CD4-positive, alpha-beta memory T cell (primary cell): ENCODE measurements at regions not wholly inside any gene's neighbourhood (a gene's known extent, or its start where the extent isn't known, plus 50 kb on each side); places are given as distances from the start of the nearest gene placed in this dataset.

Experiments
- CTCF ChIA-PET: fragments of 350-600 bp; sonication (Branson Sonifier 250); formaldehyde crosslinking; loops from one replicate; lab custom pipeline; 2021; ENCODE audit warnings: inconsistent platforms; ENCODE audit not compliant: partially characterized antibody; lab: Charles Lee
- POLR2A ChIA-PET: fragments of 350-600 bp; sonication (Branson Sonifier 250); formaldehyde crosslinking; loops from one replicate; lab custom pipeline; 2021; ENCODE audit not compliant: partially characterized antibody; lab: Charles Lee
- DNase-seq, 5 donors: peaks; one replicate each; pipeline versions ENCODE4 v3.0.0 to v3.0.0-alpha.2; 2020 to 2022; ENCODE audit warnings: mixed read lengths in 1 of 5
- H3K27ac ChIP-seq: one replicate; pipeline ENCODE4 v1.7.0; 2013; ENCODE audit warnings: low read depth, low read length
- H3K27me3 ChIP-seq: 2 replicates; pipeline ENCODE4 v1.7.0; 2013; ENCODE audit warnings: mild to moderate bottlenecking, low read length, moderate library complexity; ENCODE audit not compliant: insufficient read depth
- H3K36me3 ChIP-seq: 2 replicates; pipeline ENCODE4 v1.7.0; 2013; ENCODE audit warnings: mild to moderate bottlenecking, low read length, moderate library complexity; ENCODE audit not compliant: insufficient read depth
- H3K4me1 ChIP-seq: 2 replicates; pipeline ENCODE4 v1.7.0; 2013; ENCODE audit warnings: mild to moderate bottlenecking, low read length, moderate library complexity; ENCODE audit not compliant: insufficient read depth
- H3K4me3 ChIP-seq, 2 donors: one replicate each; pipeline ENCODE4 v1.7.0; 2013; ENCODE audit warnings: low read length in 2 of 2, mild to moderate bottlenecking in 1 of 2
- H3K9me3 ChIP-seq, 2 donors: one replicate each; pipeline ENCODE4 v1.7.0; 2013; ENCODE audit warnings: low read length in 2 of 2, control low read depth in 1 of 2; ENCODE audit not compliant: control insufficient read depth in 1 of 2
- H3K27ac Mint-ChIP-seq, 7 donors: one replicate each; pipeline ENCODE4 v1.8.0; 2020 to 2021; ENCODE audit warnings: mixed read lengths in 7 of 7, mild to moderate bottlenecking in 6 of 7, inconsistent platforms in 3 of 7, moderate library complexity in 3 of 7
- H3K27me3 Mint-ChIP-seq, 2 donors: one replicate each; pipeline ENCODE4 v1.8.0; 2020 to 2021; ENCODE audit warnings: mixed read lengths in 2 of 2
- H3K36me3 Mint-ChIP-seq, 2 donors: one replicate each; pipeline ENCODE4 v1.8.0; 2020 to 2021; ENCODE audit warnings: mixed read lengths in 2 of 2, inconsistent platforms in 1 of 2, mild to moderate bottlenecking in 1 of 2
- H3K4me1 Mint-ChIP-seq, 4 donors: one replicate each; pipeline ENCODE4 v1.8.0; 2020 to 2021; ENCODE audit warnings: mixed read lengths in 4 of 4, mild to moderate bottlenecking in 1 of 4
- H3K4me3 Mint-ChIP-seq, 8 donors: one replicate each; pipeline ENCODE4 v1.8.0; 2020 to 2021; ENCODE audit warnings: mixed read lengths in 8 of 8, mild to moderate bottlenecking in 7 of 8, moderate library complexity in 6 of 8, inconsistent platforms in 3 of 8
- H3K9me3 Mint-ChIP-seq, 8 donors: one replicate each; pipeline ENCODE4 v1.8.0; 2020 to 2021; ENCODE audit warnings: mixed read lengths in 8 of 8, mild to moderate bottlenecking in 5 of 8, inconsistent platforms in 3 of 8, moderate library complexity in 1 of 8
- intact Hi-C: fragments of 100-400 bp; cut with micrococcal nuclease; formaldehyde crosslinking; loops from one replicate; pipeline ENCODE4 v1.15.1; 2023

DNA sequence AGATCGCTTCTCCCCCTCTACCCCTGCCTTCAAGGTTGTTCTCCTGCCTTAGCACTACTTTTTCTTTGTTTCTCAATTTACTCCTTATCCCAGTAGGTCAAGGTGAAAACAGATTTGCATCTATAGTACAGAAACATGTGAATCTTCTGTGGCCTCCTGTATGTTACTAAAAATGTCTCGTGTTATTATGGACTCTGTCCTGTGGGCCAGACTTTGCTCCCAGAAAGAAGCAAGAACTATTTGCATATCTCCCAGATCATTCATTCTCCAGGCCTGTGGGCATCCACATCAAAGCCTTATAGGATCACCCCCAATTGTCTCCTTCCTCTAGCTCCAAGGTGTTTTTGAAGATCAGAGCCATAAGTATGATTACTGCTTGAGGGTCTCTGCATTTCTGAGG lies 169.5 kb upstream of the ROPN1 start:
- no peak overlapping the region for H3K4me3 ChIP-seq
- Mint-ChIP-seq H3K36me3 (no peaks in the 10 kb centered on the region), H3K9me3 (no peaks in the 10 kb centered on the region), H3K27ac (no peak overlapping the region), H3K4me1 (no peaks in the 10 kb centered on the region), H3K27me3 (peaks cover 0 to 2% of the 10 kb centered on the region in 2 donors), H3K4me3 (no peak overlapping the region)
- CTCF ChIA-PET = no interaction called here
- H3K9me3 ChIP-seq = no peaks in the 10 kb centered on the region
- POLR2A ChIA-PET = no interaction called here
- intact Hi-C loops = no loop called here
- no peak overlapping the region for H3K27ac ChIP-seq
- no peak for DNase-seq
- no peaks in the 10 kb centered on the region for H3K4me1 ChIP-seq
- H3K27me3 ChIP-seq = no peaks in the 10 kb centered on the region
- no peaks in the 10 kb centered on the region for H3K36me3 ChIP-seq

DNA sequence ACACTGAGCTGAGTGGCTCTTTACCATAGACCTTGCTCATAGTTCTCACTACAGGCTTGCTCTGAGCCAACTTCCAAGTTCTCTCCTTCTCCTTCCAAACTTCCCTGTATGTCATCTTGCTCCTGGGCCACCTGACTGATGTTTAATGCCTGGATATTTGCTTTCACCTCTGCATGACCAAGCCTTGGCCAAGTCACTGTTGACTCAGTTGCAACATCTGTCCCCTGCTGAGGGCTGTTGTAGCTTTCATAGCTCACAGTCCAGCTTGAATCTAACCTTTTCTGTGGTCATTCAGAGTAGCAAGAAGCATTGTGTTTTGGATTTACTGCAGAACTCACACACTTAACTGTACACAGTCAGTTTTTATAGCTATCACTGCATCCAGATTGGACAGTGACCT lies 171.8 kb upstream of the ROPN1 start:
- no peaks in the 10 kb centered on the region for H3K27me3 ChIP-seq
- no peaks in the 10 kb centered on the region for H3K9me3 ChIP-seq
- Mint-ChIP-seq H3K4me1 (no peaks in the 10 kb centered on the region), H3K27ac (no peak overlapping the region), H3K36me3 (no peaks in the 10 kb centered on the region), H3K9me3 (no peaks in the 10 kb centered on the region), H3K27me3 (no peaks in the 10 kb centered on the region), H3K4me3 (no peak overlapping the region)
- ChIA-PET CTCF (no interaction called here), POLR2A (no interaction called here)
- DNase-seq = no peak
- H3K4me1 ChIP-seq = no peaks in the 10 kb centered on the region
- intact Hi-C loops = no loop called here
- no peaks in the 10 kb centered on the region for H3K36me3 ChIP-seq
- H3K27ac ChIP-seq = no peak overlapping the region
- H3K4me3 ChIP-seq = no peak overlapping the region

DNA sequence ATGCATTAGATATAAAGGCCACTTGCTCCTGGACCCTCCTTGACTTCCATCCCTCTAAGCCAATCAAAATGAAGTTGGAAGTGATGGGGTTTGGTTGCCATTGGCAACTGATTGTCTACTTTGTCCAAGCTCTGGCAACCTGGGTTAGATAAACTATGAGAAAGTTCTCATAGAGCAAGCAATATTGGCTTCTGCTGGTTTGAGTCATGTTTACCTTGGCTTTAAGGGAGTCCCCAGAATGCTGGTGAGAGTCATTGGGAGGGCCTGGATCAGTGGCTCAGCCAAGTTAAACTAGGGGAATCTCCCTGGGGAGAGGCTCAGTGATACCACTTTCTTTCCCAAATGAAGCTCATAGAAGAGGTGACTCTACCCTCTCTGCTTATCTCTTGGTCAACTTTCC lies 176.3 kb upstream of the ROPN1 start:
- H3K27me3 Mint-ChIP-seq = peaks cover 1 to 5% of the 10 kb centered on the region in 2 donors
- H3K4me3 Mint-ChIP-seq = no peak overlapping the region
- CTCF ChIA-PET = no interaction called here
- intact Hi-C loops = no loop called here
- H3K4me3 ChIP-seq = no peak overlapping the region
- H3K27me3 ChIP-seq = no peaks in the 10 kb centered on the region
- H3K36me3 ChIP-seq = no peaks in the 10 kb centered on the region
- no peaks in the 10 kb centered on the region for H3K9me3 ChIP-seq
- H3K36me3 Mint-ChIP-seq = no peaks in the 10 kb centered on the region
- H3K27ac ChIP-seq = no peak overlapping the region
- H3K9me3 Mint-ChIP-seq = peaks cover 0 to 3% (median 0%) of the 10 kb centered on the region in 8 donors
- H3K27ac Mint-ChIP-seq = no peak overlapping the region
- POLR2A ChIA-PET = no interaction called here
- no peak for DNase-seq
- no peaks in the 10 kb centered on the region for H3K4me1 ChIP-seq
- no peaks in the 10 kb centered on the region for H3K4me1 Mint-ChIP-seq

DNA sequence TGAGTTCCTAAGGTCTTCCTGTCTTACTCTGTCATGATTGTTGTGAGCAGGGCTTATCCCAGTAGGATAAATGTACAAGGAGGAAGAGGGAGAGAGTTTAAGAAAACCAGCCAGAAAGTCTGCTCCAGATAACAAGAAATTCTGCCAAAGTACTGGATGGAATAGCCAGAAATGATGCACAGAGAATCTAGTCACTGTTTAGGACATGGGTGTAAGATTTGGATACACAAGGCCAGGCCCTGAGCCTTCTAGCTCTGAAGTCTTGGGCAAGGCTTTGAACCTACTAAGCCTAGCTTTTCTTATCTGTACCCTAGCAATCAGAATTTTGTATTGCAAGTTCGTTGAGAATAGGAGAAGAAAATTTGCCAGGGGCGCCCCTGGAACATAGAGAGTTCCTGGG lies 180.4 kb upstream of the ROPN1 start:
- H3K36me3 Mint-ChIP-seq = no peaks in the 10 kb centered on the region
- Histone ChIP-seq H3K9me3 (no peaks in the 10 kb centered on the region), H3K27ac (no peak overlapping the region), H3K4me3 (no peak overlapping the region), H3K36me3 (no peaks in the 10 kb centered on the region), H3K4me1 (no peaks in the 10 kb centered on the region), H3K27me3 (no peaks in the 10 kb centered on the region)
- ChIA-PET POLR2A (no interaction called here), CTCF (no interaction called here)
- no peak overlapping the region for H3K4me3 Mint-ChIP-seq
- no peak overlapping the region for H3K27ac Mint-ChIP-seq
- H3K27me3 Mint-ChIP-seq = peaks cover 1 to 7% of the 10 kb centered on the region in 2 donors
- intact Hi-C loops = no loop called here
- no peak for DNase-seq
- H3K4me1 Mint-ChIP-seq = no peaks in the 10 kb centered on the region
- H3K9me3 Mint-ChIP-seq = peaks cover 0 to 3% (median 0%) of the 10 kb centered on the region in 8 donors

DNA sequence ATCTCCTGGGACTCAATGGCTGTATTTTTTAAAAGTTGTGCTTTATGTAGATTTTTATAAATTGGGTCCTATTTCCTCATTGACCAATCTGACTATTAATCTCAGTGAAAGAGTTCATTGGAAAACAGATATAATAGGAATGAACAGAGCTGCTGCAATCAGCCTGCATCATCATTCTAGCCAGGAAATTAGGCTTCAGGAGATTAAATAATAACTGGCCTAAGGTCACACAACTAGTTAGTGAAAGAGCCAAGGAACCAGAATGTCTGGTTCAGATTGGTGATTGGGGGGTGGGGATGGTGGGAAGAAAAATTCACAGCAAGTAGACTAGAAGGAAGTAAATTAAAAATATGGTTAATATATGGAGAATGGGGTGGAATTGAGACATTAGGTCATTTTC lies 180.9 kb upstream of the ROPN1 start:
- Histone ChIP-seq H3K9me3 (no peaks in the 10 kb centered on the region), H3K27ac (no peak overlapping the region), H3K36me3 (no peaks in the 10 kb centered on the region), H3K27me3 (no peaks in the 10 kb centered on the region), H3K4me1 (no peaks in the 10 kb centered on the region), H3K4me3 (no peak overlapping the region)
- Mint-ChIP-seq H3K9me3 (peaks cover 0 to 3% (median 0%) of the 10 kb centered on the region in 8 donors), H3K27me3 (peaks cover 1 to 8% of the 10 kb centered on the region in 2 donors), H3K4me1 (no peaks in the 10 kb centered on the region), H3K4me3 (no peak overlapping the region), H3K36me3 (no peaks in the 10 kb centered on the region), H3K27ac (no peak overlapping the region)
- DNase-seq = no peak
- POLR2A ChIA-PET = no interaction called here
- CTCF ChIA-PET = no interaction called here
- intact Hi-C loops = no loop called here

DNA sequence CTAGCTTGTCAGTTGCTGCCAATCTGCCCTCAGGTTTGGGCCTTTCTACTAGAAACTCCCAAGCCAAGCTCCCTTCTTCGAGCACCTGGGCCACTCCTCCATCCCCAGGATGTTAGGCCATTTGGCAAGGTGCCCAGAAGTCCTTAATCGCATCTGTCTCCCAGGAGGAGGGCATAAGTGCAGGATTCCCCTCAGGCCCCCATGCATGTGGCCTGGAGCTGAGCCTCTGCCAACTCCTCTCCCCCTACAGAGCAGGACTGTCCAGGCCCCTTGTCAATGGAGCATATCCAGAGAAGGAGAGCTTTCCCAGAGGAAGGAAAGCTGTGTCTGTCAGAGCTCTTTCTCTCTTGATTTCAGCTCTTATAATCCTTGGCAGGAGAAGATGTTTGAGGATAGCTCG lies 182.6 kb upstream of the ROPN1 start:
- POLR2A ChIA-PET = no interaction called here
- H3K9me3 Mint-ChIP-seq = peaks cover 0 to 1% (median 0%) of the 10 kb centered on the region in 8 donors
- Histone ChIP-seq H3K27me3 (no peaks in the 10 kb centered on the region), H3K9me3 (no peaks in the 10 kb centered on the region), H3K36me3 (no peaks in the 10 kb centered on the region), H3K4me3 (no peak overlapping the region), H3K27ac (no peak overlapping the region), H3K4me1 (no peaks in the 10 kb centered on the region)
- no peak overlapping the region for H3K4me3 Mint-ChIP-seq
- H3K27me3 Mint-ChIP-seq = peaks cover 1 to 8% of the 10 kb centered on the region in 2 donors
- DNase-seq = no peak
- no peak overlapping the region for H3K27ac Mint-ChIP-seq
- CTCF ChIA-PET = no interaction called here
- H3K4me1 Mint-ChIP-seq = no peaks in the 10 kb centered on the region
- H3K36me3 Mint-ChIP-seq = no peaks in the 10 kb centered on the region
- intact Hi-C loops = no loop called here

DNA sequence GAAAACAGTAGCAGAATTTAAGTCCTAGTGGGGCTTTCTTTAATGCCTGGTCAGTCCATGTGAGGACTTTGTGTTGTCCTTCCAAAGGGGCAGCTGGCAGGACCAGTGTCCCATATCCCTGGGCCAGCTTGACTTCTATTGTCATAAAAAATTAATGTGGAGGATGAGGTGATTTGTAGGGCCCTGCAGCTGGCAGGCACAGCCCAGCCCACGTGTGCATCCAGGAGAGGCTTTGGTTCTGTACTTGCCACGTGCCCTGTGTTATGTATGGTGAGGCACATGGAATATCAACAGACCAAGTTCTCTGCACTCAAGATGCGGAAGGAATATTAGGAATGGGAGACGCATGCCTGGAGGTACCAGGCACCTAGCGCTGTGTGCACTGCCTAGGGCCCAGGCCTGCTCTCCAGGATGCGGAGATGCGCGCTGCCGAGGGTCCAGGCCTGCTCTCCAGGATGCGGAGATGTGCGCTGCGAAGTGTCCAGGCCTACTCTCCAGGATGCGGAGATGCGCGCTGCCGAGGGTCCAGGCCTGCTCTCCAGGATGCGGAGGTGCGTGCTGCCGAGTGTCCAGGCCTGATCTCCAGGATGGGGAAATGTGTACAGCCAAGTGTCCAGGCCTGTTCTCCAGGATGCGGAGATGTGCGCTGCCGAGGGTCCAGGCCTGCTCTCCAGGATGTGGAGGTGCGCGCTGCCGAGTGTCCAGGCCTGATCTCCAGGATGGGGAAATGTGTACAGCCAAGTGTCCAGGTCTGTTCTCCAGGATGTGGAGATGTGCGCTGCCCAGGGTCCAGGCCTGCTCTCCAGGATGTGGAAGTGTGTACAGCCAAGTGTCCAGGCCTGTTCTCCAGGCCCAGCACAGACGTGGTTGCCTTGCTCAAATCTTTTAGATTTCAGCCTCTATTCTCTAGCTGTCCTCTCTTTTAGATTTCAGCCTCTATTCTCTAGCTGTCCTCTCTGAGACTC lies 183.3 kb upstream of the ROPN1 start:
- H3K9me3 Mint-ChIP-seq = no peaks in the 10 kb centered on the region
- H3K27me3 Mint-ChIP-seq = peaks cover 0 to 8% of the 10 kb centered on the region in 2 donors
- no peaks in the 10 kb centered on the region for H3K36me3 Mint-ChIP-seq
- Histone ChIP-seq H3K4me1 (no peaks in the 10 kb centered on the region), H3K36me3 (no peaks in the 10 kb centered on the region), H3K4me3 (no peak overlapping the region), H3K27ac (no peak overlapping the region), H3K27me3 (no peaks in the 10 kb centered on the region), H3K9me3 (no peaks in the 10 kb centered on the region)
- ChIA-PET POLR2A (no interaction called here), CTCF (no interaction called here)
- DNase-seq = no peak
- H3K27ac Mint-ChIP-seq = no peak overlapping the region
- intact Hi-C loops = no loop called here
- H3K4me3 Mint-ChIP-seq = no peak overlapping the region
- no peaks in the 10 kb centered on the region for H3K4me1 Mint-ChIP-seq
